Lower leg skin (tissue), 3 donors: ENCODE measurements at regions not wholly inside any gene's neighbourhood (a gene's known extent, or its start where the extent isn't known, plus 50 kb on each side); places are given as distances from the start of the nearest gene placed in this dataset.

ENCODE experiments used
- CTCF ChIP-seq, 3 donors: fragments of 450-650 bp; IDR thresholded peaks; one replicate each; pipeline ENCODE4 v1.5.1; 2016; ENCODE audit warnings: antibody characterized with exemption in 3 of 3, mild to moderate bottlenecking in 3 of 3, moderate library complexity in 2 of 3
- POLR2A ChIP-seq, 2 donors: fragments of 450-650 bp; IDR thresholded peaks; one replicate each; pipeline ENCODE4 v1.6.1; 2016 to 2017; ENCODE audit warnings: antibody characterized with exemption in 2 of 2, mild to moderate bottlenecking in 1 of 2, moderate library complexity in 1 of 2

GRCh38 chr11:123361110-123361509, 69.0 kb upstream of the GRAMD1B start:
- no peak for TF ChIP-seq CTCF (IDR thresholded peaks at IDR 0.05)
- TF ChIP-seq POLR2A (IDR thresholded peaks at IDR 0.05) = no peak
